Activated CD4-positive, alpha-beta T cell treated with anti-CD3 and anti-CD28 coated beads, Interleukin-2, amount 50 U/mL, for 24 hours (primary cell): ENCODE measurements at regions not wholly inside any gene's neighbourhood (a gene's known extent, or its start where the extent isn't known, plus 50 kb on each side); places are given as distances from the start of the nearest gene placed in this dataset.
"Not testable (repeated sequence)": the region's sequence is repeated elsewhere in the genome, so short reads cannot be mapped to it uniquely, and the experiment has no call there.

ENCODE experiments used
- DNase-seq, 2 donors: peaks; one replicate each; pipeline ENCODE4 v3.0.0-alpha.2; 2020; ENCODE audit warnings: low read depth in 1 of 2, low spot score in 1 of 2

DNA sequence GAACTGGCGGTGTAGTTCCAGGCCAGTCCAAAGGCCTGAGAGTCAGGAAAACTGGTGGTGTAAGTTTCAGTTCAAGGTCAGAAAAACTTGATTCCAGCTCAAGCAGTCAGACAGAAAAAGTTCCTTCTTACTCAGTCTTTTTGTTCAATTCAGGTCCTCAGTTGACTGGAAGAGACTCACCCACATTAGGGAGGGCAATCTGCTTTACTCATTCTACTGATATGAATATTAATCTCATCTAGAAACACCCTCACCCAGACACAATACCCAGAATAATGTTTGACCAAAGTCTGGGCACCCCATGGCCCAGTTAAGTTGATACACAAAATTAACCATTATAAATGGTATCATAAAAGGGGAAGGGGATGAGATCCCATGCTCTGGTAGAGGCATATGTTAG is 50.1 kb upstream of the LTA4H start:
- no peak for DNase-seq

- not testable (repeated sequence) for DNase-seq
Observed at GRCh38 chr12:96086190-96086589, 50.8 kb upstream of the LTA4H start.

DNA sequence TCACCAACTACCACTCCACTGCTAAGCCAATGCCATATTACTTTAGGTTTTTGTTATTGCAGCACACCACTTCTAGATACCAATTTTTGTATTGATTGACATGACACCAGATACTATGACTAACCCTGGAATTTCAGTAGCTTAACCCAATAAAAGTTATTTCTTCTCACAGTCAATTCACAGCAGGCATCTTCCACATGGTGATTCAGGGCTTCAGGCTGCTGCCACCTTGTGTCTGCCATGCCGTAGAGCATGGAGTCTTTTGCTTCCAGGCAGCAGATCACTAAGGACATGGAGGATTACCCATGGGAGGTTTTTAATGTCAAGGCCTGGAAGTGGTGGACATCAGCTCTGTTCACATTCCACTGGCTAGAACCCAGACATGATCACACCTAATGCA is 56.4 kb upstream of the LTA4H start:
- no peak for DNase-seq

DNA sequence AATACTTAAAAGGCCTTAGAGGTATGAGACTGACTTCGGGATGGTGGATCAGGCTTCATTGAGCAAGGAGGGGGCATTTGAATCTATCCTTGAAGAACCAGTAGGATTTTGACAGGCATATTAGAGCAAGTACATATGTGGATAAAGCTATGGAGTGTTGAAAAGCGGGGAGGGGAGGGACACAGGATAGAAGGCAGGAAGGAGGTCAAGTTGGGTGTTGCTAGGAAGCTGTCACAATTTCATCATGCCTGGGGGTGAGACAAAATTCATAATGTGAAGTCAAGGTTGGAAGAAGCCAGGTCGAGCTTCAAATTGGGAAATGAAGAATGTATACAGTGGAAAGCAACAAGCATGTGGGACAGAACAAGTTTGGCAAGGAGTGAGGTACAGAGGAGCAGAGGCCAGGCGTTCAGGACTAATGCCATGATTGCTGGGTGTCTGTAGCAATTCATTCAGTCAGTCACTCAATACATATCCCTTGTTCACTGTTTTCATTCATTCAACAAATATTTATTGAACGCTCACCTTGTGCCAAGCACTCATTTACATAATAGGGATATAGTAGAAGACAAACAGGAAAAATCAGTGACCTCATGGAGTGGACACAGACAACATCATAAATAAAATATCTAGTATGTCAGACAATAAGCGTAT is 58.3 kb upstream of the LTA4H start:
- DNase-seq = no peak

DNA sequence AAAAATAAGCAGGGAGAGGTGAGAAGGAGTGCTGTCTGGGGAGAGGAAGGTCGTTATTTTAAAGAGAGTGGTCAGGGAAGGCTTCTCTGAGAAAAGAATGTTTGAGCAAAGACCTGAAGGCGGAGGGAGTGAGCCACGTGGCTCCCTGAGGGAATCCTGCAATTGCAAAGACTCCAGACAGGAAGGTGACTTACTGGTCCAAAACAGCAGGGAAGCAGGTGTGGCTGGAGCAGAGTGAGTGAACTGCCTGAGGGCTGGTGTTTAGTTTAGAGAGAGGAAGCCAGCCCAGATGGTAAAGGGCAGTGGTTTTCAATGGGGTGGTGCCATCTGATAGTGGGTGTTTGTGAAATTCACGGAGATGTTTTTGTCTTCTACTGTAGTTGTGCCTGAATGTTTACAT is 58.8 kb upstream of the LTA4H start:
- DNase-seq = no peak

GRCh38 chr12:96098631-96099030 is 63.2 kb upstream of the LTA4H start:
- DNase-seq = no peak

DNA sequence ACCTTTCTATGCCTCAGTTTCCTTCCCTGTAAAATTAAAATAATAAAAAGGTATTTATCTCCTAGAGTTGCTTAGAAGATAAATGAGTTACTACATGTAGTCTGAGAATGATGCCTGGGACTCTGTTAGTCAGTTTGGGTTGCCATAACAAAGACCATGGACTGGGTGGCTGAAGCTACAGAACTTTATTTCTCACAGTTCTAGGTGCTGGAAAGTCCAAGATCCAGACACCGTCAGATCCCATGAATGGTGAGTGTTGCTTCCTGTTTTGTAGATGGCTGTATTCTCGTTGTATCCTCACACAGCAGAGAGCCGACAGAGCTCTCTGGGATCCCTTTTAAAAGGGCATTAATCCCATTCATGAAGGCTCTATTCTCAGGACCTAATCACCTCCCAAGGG is 64.0 kb upstream of the LTA4H start:
- DNase-seq = no peak

DNA sequence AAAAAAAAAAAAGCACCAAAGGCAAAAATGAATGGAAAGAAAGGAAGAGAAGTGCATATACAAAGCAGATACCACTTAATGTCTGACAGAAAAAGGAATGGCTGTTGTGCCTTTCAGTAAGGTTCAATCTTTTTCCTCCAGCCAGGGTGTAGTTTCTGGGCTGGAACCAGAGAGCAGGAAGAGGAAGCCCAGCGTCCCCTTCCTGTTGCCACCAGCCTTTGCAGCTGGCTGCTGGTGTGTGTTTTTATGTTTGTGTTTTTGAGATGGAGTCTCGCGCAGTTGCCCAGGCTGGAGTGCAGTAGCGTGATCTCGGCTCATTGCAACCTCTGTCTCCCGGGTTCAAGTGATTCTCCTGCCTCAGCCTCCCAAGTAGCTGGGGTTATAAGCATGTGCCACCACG is 64.6 kb upstream of the LTA4H start:
- no peak for DNase-seq

GRCh38 chr12:96101806-96102205 is 66.4 kb upstream of the LTA4H start:
- no peak for DNase-seq

DNA sequence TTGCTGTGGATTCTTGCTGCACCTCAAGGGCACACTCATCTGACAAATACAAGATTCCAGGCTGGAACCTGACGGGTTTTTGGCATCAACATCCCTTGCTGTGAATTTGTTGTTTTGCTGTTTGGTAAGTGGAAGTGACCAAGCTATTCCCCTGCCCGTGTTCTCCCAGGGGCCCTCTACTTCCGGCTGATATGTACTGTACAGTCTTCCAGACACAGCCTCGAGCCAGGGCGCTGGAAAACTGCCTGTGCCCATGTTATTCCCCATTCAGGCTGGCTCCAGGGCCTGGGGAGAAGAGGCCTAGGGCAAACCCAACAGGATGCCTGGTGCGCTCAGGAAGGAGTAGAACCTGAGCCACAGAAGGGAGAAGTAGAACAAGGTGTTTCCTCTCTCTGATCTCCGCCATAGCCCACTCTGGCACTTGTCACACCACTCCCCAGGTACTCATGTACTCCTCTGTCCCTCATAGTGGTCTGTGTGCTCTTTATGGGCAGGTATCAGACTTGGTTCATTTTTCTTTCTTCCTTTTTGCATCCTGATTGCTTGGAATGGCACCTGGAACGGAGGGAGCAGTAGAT is 67.8 kb upstream of the LTA4H start:
- DNase-seq = no peak

GRCh38 chr12:96104566-96104965 is 69.2 kb upstream of the LTA4H start:
- DNase-seq = no peak

- no peak for DNase-seq
Observed at GRCh38 chr12:96106137-96106536, 70.8 kb upstream of the LTA4H start.

DNA sequence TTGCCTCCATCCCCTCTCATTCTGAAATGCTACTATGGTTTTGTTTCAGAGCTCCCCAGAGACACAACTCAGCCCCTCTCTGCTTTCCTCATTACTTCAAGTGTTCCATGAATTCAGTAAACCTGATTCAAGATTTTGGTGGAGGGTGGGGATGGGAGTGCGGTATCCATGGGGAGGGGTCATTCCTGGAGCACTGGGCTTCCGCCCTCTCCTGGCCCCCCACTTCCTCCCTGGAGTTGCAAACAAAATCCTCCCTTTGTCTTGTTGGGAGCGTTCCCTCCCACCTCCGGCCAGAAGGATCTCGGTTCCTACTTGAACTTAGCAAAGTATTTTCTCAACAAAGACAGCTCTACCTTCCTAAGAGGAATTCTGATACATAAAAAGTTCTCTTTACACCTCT is 71.8 kb upstream of the LTA4H start:
- DNase-seq = no peak

DNA sequence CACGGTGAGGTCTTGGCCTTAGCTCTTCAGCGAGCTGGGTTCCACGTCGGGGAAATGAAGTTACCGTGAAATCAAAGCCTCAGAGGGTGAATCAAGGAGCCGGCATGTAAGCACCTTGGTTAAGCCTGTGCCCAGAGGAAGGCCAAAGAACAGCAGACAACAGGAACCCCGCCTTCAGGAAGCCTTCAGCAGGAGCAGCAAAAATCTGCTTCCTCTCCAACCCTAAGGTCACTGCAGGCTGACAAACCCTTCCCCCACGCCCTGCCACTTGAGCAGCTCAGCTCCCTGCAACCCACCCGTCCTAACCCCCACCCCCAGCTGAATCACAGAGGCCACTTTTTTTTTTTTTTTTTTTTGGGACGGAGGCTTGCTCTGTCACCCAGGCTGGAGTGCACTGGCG is 72.9 kb upstream of the LTA4H start:
- peak in 1 of 2 donors; percentile 3 for DNase-seq

- DNase-seq = not testable (repeated sequence)
Observed at GRCh38 chr12:96108941-96109340, 73.6 kb upstream of the LTA4H start.

DNA sequence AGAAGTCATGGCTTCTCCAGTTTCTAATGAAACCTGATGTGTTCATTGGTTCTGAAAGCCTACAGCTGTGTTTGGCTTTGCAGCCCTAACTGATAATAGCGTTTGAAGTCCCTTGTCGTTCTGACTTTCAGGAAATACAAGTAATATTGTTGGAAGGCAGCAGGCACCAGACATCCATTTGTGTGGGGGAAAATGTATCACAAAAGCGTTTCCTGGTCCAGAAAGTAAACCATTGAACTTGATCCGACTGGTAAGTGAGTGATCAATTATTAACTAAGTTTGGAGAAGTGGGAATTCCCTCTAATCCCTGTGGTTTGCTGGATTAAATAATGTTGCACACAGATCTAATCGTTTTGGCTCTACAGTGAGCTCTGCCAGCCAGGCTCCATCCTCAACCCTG is 77.3 kb upstream of the LTA4H start:
- no peak for DNase-seq

- DNase-seq = no peak
Observed at GRCh38 chr12:96117460-96117859, 76.7 kb upstream of the ELK3 start.

GRCh38 chr12:96120359-96121100 is 73.6 kb upstream of the ELK3 start:
- DNase-seq = no peak

- DNase-seq = no peak
Observed at GRCh38 chr12:96121271-96121711, 72.9 kb upstream of the ELK3 start.

GRCh38 chr12:96128292-96128691 is 65.9 kb upstream of the ELK3 start:
- DNase-seq = not testable (repeated sequence)

DNA sequence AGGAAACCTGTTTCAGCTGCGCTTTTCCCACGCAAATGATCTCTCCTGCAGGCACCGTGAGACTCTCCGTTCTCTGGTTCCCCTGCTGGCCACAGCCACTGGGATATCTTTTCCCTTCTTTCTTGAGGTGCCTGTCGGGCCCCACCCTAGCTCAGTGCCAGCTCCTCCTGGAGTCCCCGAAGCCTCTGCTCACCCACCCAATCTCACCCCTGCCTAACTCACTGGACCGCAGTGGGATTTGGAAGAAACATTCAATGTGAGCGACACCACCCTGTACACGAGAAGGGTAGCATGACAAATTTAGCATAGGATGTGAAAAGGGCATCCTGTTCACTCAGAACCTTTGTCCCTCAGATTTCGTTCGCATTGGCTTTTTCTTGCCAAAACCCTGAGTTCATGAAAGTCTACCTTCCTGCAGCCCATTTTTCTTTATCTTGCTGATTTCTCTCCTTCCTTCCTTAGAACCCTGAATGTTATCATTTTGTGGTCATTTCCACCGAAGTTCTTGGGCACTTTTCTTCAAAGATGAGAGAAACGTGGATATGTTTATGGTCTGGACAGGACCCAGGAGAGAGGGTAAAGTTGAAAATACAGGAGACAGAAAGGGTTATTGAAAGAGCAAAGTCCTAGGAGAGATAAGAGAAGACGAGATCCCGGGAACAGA is 63.6 kb upstream of the ELK3 start:
- no peak for DNase-seq

DNA sequence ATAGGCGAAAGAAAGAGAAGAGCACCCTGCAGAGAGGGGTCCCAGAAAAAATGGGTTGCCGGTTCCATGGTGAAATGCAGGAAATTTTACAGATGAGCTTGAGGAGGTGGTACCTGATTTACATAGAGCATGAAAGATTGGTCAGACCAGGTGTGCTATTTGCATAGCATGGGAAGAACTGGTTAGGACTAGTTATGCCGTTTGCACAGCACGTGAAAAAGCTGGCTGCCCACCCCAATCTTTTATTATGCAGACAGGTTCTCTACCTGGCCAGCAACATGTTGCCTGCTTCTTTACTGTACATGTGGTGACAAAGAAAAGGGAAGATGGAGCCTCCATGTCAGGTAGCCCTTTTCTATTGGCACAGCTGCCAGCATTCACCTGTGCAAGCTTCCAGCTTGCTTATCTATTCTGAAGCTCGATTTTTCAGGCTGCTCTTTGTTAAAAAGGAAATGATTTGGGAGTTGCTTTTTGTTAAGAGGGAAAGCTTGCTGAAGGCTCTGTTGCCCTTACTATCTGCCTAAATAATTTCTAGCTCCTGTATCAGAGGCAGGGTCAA is 62.9 kb upstream of the ELK3 start:
- DNase-seq = no peak
